Ascending aorta (tissue), 2 donors: ENCODE measurements at regions not wholly inside any gene's neighbourhood (a gene's known extent, or its start where the extent isn't known, plus 50 kb on each side); places are given as distances from the start of the nearest gene placed in this dataset.

ENCODE experiments used
- DNase-seq, 2 donors: peaks; one replicate each; pipeline ENCODE4 v3.0.0-alpha.2; 2019; ENCODE audit warnings: low spot score in 2 of 2
- H3K27ac ChIP-seq, 2 donors: fragments of 200-600 bp; sonication (generic); one replicate each; pipeline ENCODE4 v1.5.1; 2016 to 2017; ENCODE audit warnings: mild to moderate bottlenecking in 1 of 2
- H3K27me3 ChIP-seq: fragments of 200-600 bp; sonication (generic); one replicate; pipeline ENCODE4 v1.5.1; 2017
- H3K36me3 ChIP-seq, 2 donors: fragments of 200-600 bp; sonication (generic); one replicate each; pipeline ENCODE4 v1.5.1; 2016
- H3K4me1 ChIP-seq, 2 donors: fragments of 200-600 bp; sonication (generic); one replicate each; pipeline ENCODE4 v1.5.1; 2016 to 2017; ENCODE audit warnings: mild to moderate bottlenecking in 1 of 2
- H3K4me3 ChIP-seq, 2 donors: fragments of 200-600 bp; sonication (generic); one replicate each; pipeline ENCODE4 v1.5.1; 2016 to 2017; ENCODE audit warnings: mild to moderate bottlenecking in 1 of 2
- H3K9me3 ChIP-seq, 2 donors: fragments of 200-600 bp; sonication (generic); one replicate each; pipeline ENCODE4 v1.5.1; 2016
- intact Hi-C: fragments of 100-400 bp; cut with DNase I; formaldehyde crosslinking; loops from one replicate; pipeline ENCODE4 v1.15.1; 2023
- TF ChIP-seq, protein P1 (sequence below), 3 experiments: fragments of 200-600 bp in 2 of 3; fragments of 450-650 bp in 1 of 3; sonication (generic) in 2 of 3; IDR thresholded peaks; one replicate each; pipeline ENCODE4 v1.5.1; 2016 to 2019; ENCODE audit warnings: antibody characterized with exemption in 3 of 3, mild to moderate bottlenecking in 1 of 3, moderate library complexity in 1 of 3

DNA sequence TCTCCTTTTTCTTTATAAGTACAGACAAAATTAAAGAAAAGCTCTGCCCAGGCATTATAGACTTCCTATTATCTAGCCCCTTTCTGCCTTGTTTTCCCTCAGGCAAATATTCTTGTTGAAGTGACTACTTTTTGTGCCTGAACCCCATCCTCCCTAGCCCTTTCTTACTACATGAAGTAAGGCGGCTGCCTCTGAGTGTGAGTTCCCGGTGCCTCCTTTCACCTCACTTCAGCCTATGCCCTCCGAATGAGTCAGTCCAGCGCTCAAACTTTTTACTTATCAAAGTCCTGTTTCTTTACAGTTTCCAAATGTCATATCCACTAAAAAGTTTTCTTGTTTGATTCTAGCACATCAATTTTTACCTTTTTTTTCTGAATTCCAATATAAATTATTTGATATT lies 778.3 kb upstream of the NRXN1 start:
- no peaks in the 10 kb centered on the region for H3K36me3 ChIP-seq
- DNase-seq, result no peak
- no peaks in the 10 kb centered on the region for H3K9me3 ChIP-seq
- H3K27ac ChIP-seq, result no peak overlapping the region
- H3K4me3 ChIP-seq, result no peak overlapping the region
- TF ChIP-seq, protein P1, sequence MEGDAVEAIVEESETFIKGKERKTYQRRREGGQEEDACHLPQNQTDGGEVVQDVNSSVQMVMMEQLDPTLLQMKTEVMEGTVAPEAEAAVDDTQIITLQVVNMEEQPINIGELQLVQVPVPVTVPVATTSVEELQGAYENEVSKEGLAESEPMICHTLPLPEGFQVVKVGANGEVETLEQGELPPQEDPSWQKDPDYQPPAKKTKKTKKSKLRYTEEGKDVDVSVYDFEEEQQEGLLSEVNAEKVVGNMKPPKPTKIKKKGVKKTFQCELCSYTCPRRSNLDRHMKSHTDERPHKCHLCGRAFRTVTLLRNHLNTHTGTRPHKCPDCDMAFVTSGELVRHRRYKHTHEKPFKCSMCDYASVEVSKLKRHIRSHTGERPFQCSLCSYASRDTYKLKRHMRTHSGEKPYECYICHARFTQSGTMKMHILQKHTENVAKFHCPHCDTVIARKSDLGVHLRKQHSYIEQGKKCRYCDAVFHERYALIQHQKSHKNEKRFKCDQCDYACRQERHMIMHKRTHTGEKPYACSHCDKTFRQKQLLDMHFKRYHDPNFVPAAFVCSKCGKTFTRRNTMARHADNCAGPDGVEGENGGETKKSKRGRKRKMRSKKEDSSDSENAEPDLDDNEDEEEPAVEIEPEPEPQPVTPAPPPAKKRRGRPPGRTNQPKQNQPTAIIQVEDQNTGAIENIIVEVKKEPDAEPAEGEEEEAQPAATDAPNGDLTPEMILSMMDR (IDR thresholded peaks at IDR 0.05), result no peak
- H3K27me3 ChIP-seq, result no peaks in the 10 kb centered on the region
- no peaks in the 10 kb centered on the region for H3K4me1 ChIP-seq
- intact Hi-C loops, result no loop called here

GRCh38 chr2:51807229-51807628 lies 775.3 kb upstream of the NRXN1 start:
- DNase-seq, result no peak
- intact Hi-C loops, result no loop called here
- Histone ChIP-seq H3K27me3 (no peaks in the 10 kb centered on the region), H3K36me3 (no peaks in the 10 kb centered on the region), H3K9me3 (no peaks in the 10 kb centered on the region), H3K4me3 (no peak overlapping the region), H3K4me1 (no peaks in the 10 kb centered on the region), H3K27ac (no peak overlapping the region)
- TF ChIP-seq, protein P1 (IDR thresholded peaks at IDR 0.05), result no peak

DNA sequence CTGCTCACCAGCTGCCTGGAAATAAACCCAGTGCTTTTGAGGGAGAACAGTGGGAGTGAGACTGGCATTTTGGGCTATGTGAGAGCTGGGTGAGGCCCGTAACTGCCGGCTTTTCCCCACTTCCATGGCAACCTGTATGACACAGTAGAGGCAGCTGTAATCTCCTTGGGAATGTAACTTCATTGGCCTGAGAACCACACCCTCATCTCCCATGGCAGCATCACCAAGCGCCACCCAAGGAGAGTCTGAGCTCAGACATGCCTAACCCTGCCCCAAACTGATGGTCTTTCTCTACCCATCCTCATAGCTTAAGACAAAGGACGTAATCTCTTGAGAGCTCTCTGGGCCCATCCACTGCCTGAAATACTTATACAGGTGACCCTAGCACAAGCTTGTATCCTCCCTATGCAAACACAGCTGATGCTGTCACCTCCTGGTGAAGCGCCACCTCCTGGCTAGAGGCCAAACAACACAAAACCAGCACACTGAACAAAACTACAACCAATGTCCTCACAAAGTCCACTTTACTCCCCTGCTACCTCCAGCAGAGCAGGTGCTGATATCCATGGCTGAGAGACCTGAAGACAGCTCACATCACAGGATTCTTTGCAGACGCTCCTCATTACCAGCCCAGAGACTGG lies 763.4 kb upstream of the NRXN1 start:
- no peaks in the 10 kb centered on the region for H3K27me3 ChIP-seq
- no peak overlapping the region for H3K27ac ChIP-seq

GRCh38 chr2:51791496-51791895 lies 759.6 kb upstream of the NRXN1 start:
- Histone ChIP-seq H3K27me3 (no peaks in the 10 kb centered on the region), H3K4me1 (no peaks in the 10 kb centered on the region), H3K36me3 (no peaks in the 10 kb centered on the region), H3K9me3 (no peaks in the 10 kb centered on the region), H3K27ac (no peak overlapping the region), H3K4me3 (no peak overlapping the region)
- no peak for DNase-seq
- intact Hi-C loops, result no loop called here
- TF ChIP-seq, protein P1 (IDR thresholded peaks at IDR 0.05), result no peak

More for the DNA sequence above, 763.4 kb upstream of the NRXN1 start:
- intact Hi-C loops, result no loop called here
- TF ChIP-seq, protein P1 (IDR thresholded peaks at IDR 0.05), result no peak
- DNase-seq, result no peak
- H3K4me3 ChIP-seq, result no peak overlapping the region
- H3K4me1 ChIP-seq, result no peaks in the 10 kb centered on the region
- H3K9me3 ChIP-seq, result no peaks in the 10 kb centered on the region
- H3K36me3 ChIP-seq, result no peaks in the 10 kb centered on the region

GRCh38 chr2:51790854-51791253 lies 758.9 kb upstream of the NRXN1 start:
- TF ChIP-seq, protein P1 (IDR thresholded peaks at IDR 0.05), result no peak
- DNase-seq, result no peak
- intact Hi-C loops, result no loop called here
- Histone ChIP-seq H3K9me3 (no peaks in the 10 kb centered on the region), H3K4me1 (no peaks in the 10 kb centered on the region), H3K27me3 (no peaks in the 10 kb centered on the region), H3K36me3 (no peaks in the 10 kb centered on the region), H3K4me3 (no peak overlapping the region), H3K27ac (no peak overlapping the region)

GRCh38 chr2:51789918-51790317 lies 758.0 kb upstream of the NRXN1 start:
- no peaks in the 10 kb centered on the region for H3K9me3 ChIP-seq
- H3K4me1 ChIP-seq, result no peaks in the 10 kb centered on the region
- no peak overlapping the region for H3K4me3 ChIP-seq
- intact Hi-C loops, result no loop called here
- H3K36me3 ChIP-seq, result no peaks in the 10 kb centered on the region
- H3K27ac ChIP-seq, result no peak overlapping the region
- no peaks in the 10 kb centered on the region for H3K27me3 ChIP-seq
- no peak for DNase-seq
- TF ChIP-seq, protein P1 (IDR thresholded peaks at IDR 0.05), result no peak
